Ishikawa (cell line): ENCODE measurements at regions not wholly inside any gene's neighbourhood (a gene's known extent, or its start where the extent isn't known, plus 50 kb on each side); places are given as distances from the start of the nearest gene placed in this dataset.

Experiments used
- CEBPB ChIP-seq: IDR thresholded peaks from 2 replicates; pipeline ENCODE4 v1.6.1; 2012
- CREB1 ChIP-seq: IDR thresholded peaks from 2 replicates; pipeline ENCODE4 v1.6.1; 2012; ENCODE audit warnings: low read depth
- EGR1 ChIP-seq: IDR thresholded peaks from 2 replicates; pipeline ENCODE4 v1.6.1; 2012
- EP300 ChIP-seq: IDR thresholded peaks from 2 replicates; pipeline ENCODE4 v1.6.1; 2012; ENCODE audit warnings: borderline replicate concordance
- FOXM1 ChIP-seq: IDR thresholded peaks from 2 replicates; pipeline ENCODE4 v1.6.1; 2012; ENCODE audit warnings: low read depth, borderline replicate concordance
- MAX ChIP-seq: IDR thresholded peaks from 2 replicates; pipeline ENCODE4 v1.6.1; 2012
- NFIC ChIP-seq: IDR thresholded peaks from 2 replicates; pipeline ENCODE4 v1.6.1; 2012
- RAD21 ChIP-seq: IDR thresholded peaks from 2 replicates; pipeline ENCODE4 v1.6.1; 2012; ENCODE audit warnings: low read depth
- TAF1 ChIP-seq: IDR thresholded peaks from 2 replicates; pipeline ENCODE4 v1.6.1; 2012; ENCODE audit warnings: low read depth, mild to moderate bottlenecking
- TCF12 ChIP-seq: IDR thresholded peaks from 2 replicates; pipeline ENCODE4 v1.6.1; 2012; ENCODE audit warnings: low read depth
- TEAD4 ChIP-seq: IDR thresholded peaks from 2 replicates; pipeline ENCODE4 v1.6.1; 2012
- YY1 ChIP-seq: IDR thresholded peaks from 2 replicates; pipeline ENCODE4 v1.6.1; 2012; ENCODE audit warnings: low read depth
- ZBTB7A ChIP-seq: IDR thresholded peaks from 2 replicates; pipeline ENCODE4 v1.6.1; 2012; ENCODE audit warnings: low read depth
- TF ChIP-seq, protein P1 (sequence below): IDR thresholded peaks from 2 replicates; pipeline ENCODE4 v1.6.1; 2012
- TF ChIP-seq, protein P2 (sequence below): IDR thresholded peaks from 2 replicates; pipeline ENCODE4 v1.6.1; 2012; ENCODE audit warnings: low read depth, mild to moderate bottlenecking

GRCh38 chr12:68489273-68489672 lies 121.4 kb upstream of the RAP1B start:
- TF ChIP-seq EP300 (no peak), TCF12 (no peak), TEAD4 (no peak), TAF1 (no peak)

DNA sequence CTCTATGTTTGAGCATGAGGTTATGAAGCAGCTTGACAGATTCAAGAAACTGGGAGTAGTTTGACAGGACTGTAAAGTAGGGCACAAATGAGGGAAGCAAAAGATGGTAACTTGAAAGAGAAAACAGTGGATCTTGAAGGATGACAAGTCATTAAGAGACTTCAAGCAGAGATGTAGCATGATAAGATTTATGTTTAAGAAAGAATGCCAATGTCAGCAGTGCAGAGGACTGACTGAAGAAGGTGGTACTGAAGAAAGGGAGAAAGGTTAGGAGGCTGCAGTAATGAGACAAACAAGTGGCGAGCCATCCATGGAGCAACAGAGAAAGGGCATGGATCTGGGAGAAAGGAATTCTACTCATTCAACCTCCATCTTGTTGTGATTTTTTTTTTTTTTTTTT lies 120.2 kb upstream of the RAP1B start:
- no peak for TF ChIP-seq CEBPB
- no peak for TF ChIP-seq TCF12
- TF ChIP-seq TEAD4 = no peak
- no peak for TF ChIP-seq RAD21
- no peak for TF ChIP-seq MAX
- TF ChIP-seq YY1 = no peak
- TF ChIP-seq EP300 = no peak
- TF ChIP-seq, protein P1, sequence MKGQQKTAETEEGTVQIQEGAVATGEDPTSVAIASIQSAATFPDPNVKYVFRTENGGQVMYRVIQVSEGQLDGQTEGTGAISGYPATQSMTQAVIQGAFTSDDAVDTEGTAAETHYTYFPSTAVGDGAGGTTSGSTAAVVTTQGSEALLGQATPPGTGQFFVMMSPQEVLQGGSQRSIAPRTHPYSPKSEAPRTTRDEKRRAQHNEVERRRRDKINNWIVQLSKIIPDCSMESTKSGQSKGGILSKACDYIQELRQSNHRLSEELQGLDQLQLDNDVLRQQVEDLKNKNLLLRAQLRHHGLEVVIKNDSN = no peak
- TF ChIP-seq, protein P2, sequence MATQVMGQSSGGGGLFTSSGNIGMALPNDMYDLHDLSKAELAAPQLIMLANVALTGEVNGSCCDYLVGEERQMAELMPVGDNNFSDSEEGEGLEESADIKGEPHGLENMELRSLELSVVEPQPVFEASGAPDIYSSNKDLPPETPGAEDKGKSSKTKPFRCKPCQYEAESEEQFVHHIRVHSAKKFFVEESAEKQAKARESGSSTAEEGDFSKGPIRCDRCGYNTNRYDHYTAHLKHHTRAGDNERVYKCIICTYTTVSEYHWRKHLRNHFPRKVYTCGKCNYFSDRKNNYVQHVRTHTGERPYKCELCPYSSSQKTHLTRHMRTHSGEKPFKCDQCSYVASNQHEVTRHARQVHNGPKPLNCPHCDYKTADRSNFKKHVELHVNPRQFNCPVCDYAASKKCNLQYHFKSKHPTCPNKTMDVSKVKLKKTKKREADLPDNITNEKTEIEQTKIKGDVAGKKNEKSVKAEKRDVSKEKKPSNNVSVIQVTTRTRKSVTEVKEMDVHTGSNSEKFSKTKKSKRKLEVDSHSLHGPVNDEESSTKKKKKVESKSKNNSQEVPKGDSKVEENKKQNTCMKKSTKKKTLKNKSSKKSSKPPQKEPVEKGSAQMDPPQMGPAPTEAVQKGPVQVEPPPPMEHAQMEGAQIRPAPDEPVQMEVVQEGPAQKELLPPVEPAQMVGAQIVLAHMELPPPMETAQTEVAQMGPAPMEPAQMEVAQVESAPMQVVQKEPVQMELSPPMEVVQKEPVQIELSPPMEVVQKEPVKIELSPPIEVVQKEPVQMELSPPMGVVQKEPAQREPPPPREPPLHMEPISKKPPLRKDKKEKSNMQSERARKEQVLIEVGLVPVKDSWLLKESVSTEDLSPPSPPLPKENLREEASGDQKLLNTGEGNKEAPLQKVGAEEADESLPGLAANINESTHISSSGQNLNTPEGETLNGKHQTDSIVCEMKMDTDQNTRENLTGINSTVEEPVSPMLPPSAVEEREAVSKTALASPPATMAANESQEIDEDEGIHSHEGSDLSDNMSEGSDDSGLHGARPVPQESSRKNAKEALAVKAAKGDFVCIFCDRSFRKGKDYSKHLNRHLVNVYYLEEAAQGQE = no peak
- no peak for TF ChIP-seq ZBTB7A
- TF ChIP-seq TAF1 = no peak
- no peak for TF ChIP-seq CREB1
- TF ChIP-seq NFIC = no peak

GRCh38 chr12:68491204-68491960 lies 119.3 kb upstream of the RAP1B start:
- TF ChIP-seq ZBTB7A = no peak
- TF ChIP-seq RAD21 = no peak
- no peak for TF ChIP-seq TEAD4
- no peak for TF ChIP-seq NFIC
- TF ChIP-seq, protein P1 = no peak
- TF ChIP-seq, protein P2 = no peak
- no peak for TF ChIP-seq MAX
- TF ChIP-seq EP300 = no peak
- no peak for TF ChIP-seq FOXM1
- no peak for TF ChIP-seq YY1
- TF ChIP-seq TAF1 = no peak
- TF ChIP-seq TCF12 = no peak
- no peak for TF ChIP-seq CREB1
- no peak for TF ChIP-seq CEBPB
- no peak for TF ChIP-seq EGR1

- TF ChIP-seq CREB1 = no peak
- no peak for TF ChIP-seq RAD21
- no peak for TF ChIP-seq MAX
- TF ChIP-seq ZBTB7A = no peak
- TF ChIP-seq FOXM1 = no peak
- no peak for TF ChIP-seq EP300
- TF ChIP-seq TAF1 = no peak
- TF ChIP-seq YY1 = no peak
- no peak for TF ChIP-seq CEBPB
- no peak for TF ChIP-seq EGR1
Measured at GRCh38 chr12:68495336-68496070, 115.2 kb upstream of the RAP1B start.

- TF ChIP-seq TCF12 = no peak
- no peak for TF ChIP-seq EGR1
- no peak for TF ChIP-seq CEBPB
- TF ChIP-seq ZBTB7A = no peak
- TF ChIP-seq EP300 = no peak
Measured at GRCh38 chr12:68497107-68497506, 113.6 kb upstream of the RAP1B start.
